K562 (cell line): ENCODE measurements at regions not wholly inside any gene's neighbourhood (a gene's known extent, or its start where the extent isn't known, plus 50 kb on each side); places are given as distances from the start of the nearest gene placed in this dataset.

ENCODE experiments used
- ETV6 ChIP-seq, 3 experiments: fragments of 150-350 bp in 1 of 3; sonication (generic) in 1 of 3; formaldehyde crosslinking in 1 of 3; IDR thresholded peaks; 2 replicates each; pipeline versions ENCODE4 v1.6.1 to v1.8.0; 2014 to 2022; ENCODE audit warnings: borderline replicate concordance in 2 of 3, low read depth in 2 of 3, antibody characterized with exemption in 1 of 3, low read length in 1 of 3, mild to moderate bottlenecking in 1 of 3, missing genetic modification reagents in 1 of 3
- FOSL1 ChIP-seq: fragments of 200-800 bp; sonication (Bioruptor generic); conservative IDR thresholded peaks from 2 replicates; pipeline ENCODE4 v1.6.1; 2016; ENCODE audit warnings: missing genetic modification characterization, missing compliant biosample characterization
- GABPA ChIP-seq: fragments of 200-800 bp; sonication (Bioruptor generic); conservative IDR thresholded peaks from 2 replicates; pipeline ENCODE4 v1.6.1; 2016; ENCODE audit warnings: low read depth, missing genetic modification characterization, missing compliant biosample characterization
- MXI1 ChIP-seq: IDR thresholded peaks from 2 replicates; pipeline ENCODE4 v1.6.1; 2011; ENCODE audit warnings: low read depth, mild to moderate bottlenecking, improper control_type of control experiment, low read length
- NR2C1 ChIP-seq, 2 experiments: fragments of 450-650 bp; IDR thresholded peaks; 2 replicates each; pipeline ENCODE4 v1.6.1; 2017; ENCODE audit warnings: mild to moderate bottlenecking in 2 of 2, antibody characterized with exemption in 1 of 2, inconsistent platforms in 1 of 2, missing compliant biosample characterization in 1 of 2, missing genetic modification characterization in 1 of 2
- NUFIP1 ChIP-seq: fragments of 450-650 bp; IDR thresholded peaks from 2 replicates; pipeline ENCODE4 v1.6.1; 2018; ENCODE audit not compliant: partially characterized antibody
- PURB ChIP-seq: sonication (generic); formaldehyde crosslinking; IDR thresholded peaks from 2 replicates; pipeline ENCODE4 v1.9.0; 2021; ENCODE audit warnings: low read depth, mild to moderate bottlenecking, missing genetic modification reagents
- SMARCA4 ChIP-seq: fragments of 450-650 bp; IDR thresholded peaks from 2 replicates; pipeline ENCODE4 v1.6.1; 2016
- TEAD2 ChIP-seq: fragments of 450-650 bp; IDR thresholded peaks from 2 replicates; pipeline ENCODE4 v1.6.1; 2016; ENCODE audit warnings: missing genetic modification characterization, control low read depth, missing compliant biosample characterization
- ZC3H11A ChIP-seq: IDR thresholded peaks from 2 replicates; pipeline ENCODE4 v1.6.1; 2012; ENCODE audit warnings: low read depth, low read length, improper control_type of control experiment
- ZKSCAN3 ChIP-seq: fragments of 250-450 bp; sonication (Bioruptor Pico); IDR thresholded peaks from 2 replicates; pipeline ENCODE4 v1.4.0; 2020
- ZNF253 ChIP-seq: fragments of 250-450 bp; sonication (Bioruptor Pico); conservative IDR thresholded peaks from 2 replicates; pipeline ENCODE4 v1.6.1; 2021; ENCODE audit warnings: mild to moderate bottlenecking
- TF ChIP-seq, protein P1 (sequence below): sonication (generic); formaldehyde crosslinking; IDR thresholded peaks from 2 replicates; pipeline ENCODE4 v1.8.1; 2023; ENCODE audit warnings: mild to moderate bottlenecking, missing genetic modification reagents
- TF ChIP-seq, protein P2 (sequence below), 2 experiments: IDR thresholded peaks; 2 replicates each; pipeline ENCODE4 v1.6.1; 2011; ENCODE audit warnings: borderline replicate concordance in 1 of 2, control low read depth in 1 of 2, low read depth in 1 of 2, low read length in 1 of 2, mild to moderate bottlenecking in 1 of 2, mixed read lengths in 1 of 2, moderate library complexity in 1 of 2; ENCODE audit not compliant: insufficient read depth in 1 of 2, insufficient read length in 1 of 2, poor library complexity in 1 of 2, severe bottlenecking in 1 of 2; ENCODE audit errors: extremely low read depth in 1 of 2
- TF ChIP-seq, protein P3 (sequence below): fragments of 250-450 bp; sonication (Bioruptor Pico); IDR thresholded peaks from 2 replicates; pipeline ENCODE4 v1.5.0; 2021
- TF ChIP-seq, protein P4 (sequence below): sonication (generic); formaldehyde crosslinking; IDR thresholded peaks from 2 replicates; pipeline ENCODE4 v1.8.1; 2023; ENCODE audit warnings: mild to moderate bottlenecking, missing genetic modification reagents
- TF ChIP-seq, protein P5 (sequence below), 2 experiments: fragments of 200-800 bp in 1 of 2; sonication (Bioruptor generic) in 1 of 2; sonication (generic) in 1 of 2; formaldehyde crosslinking in 1 of 2; IDR thresholded peaks in 1 of 2; conservative IDR thresholded peaks in 1 of 2; 2 replicates each; pipeline versions ENCODE4 v1.5.0 to v1.6.1; 2016 to 2020; ENCODE audit warnings: missing compliant biosample characterization in 1 of 2, missing genetic modification characterization in 1 of 2, missing genetic modification reagents in 1 of 2
- TF ChIP-seq, protein P6 (sequence below): sonication (generic); formaldehyde crosslinking; IDR thresholded peaks from 2 replicates; pipeline ENCODE4 v1.9.0; 2022; ENCODE audit warnings: mild to moderate bottlenecking, missing genetic modification reagents

DNA sequence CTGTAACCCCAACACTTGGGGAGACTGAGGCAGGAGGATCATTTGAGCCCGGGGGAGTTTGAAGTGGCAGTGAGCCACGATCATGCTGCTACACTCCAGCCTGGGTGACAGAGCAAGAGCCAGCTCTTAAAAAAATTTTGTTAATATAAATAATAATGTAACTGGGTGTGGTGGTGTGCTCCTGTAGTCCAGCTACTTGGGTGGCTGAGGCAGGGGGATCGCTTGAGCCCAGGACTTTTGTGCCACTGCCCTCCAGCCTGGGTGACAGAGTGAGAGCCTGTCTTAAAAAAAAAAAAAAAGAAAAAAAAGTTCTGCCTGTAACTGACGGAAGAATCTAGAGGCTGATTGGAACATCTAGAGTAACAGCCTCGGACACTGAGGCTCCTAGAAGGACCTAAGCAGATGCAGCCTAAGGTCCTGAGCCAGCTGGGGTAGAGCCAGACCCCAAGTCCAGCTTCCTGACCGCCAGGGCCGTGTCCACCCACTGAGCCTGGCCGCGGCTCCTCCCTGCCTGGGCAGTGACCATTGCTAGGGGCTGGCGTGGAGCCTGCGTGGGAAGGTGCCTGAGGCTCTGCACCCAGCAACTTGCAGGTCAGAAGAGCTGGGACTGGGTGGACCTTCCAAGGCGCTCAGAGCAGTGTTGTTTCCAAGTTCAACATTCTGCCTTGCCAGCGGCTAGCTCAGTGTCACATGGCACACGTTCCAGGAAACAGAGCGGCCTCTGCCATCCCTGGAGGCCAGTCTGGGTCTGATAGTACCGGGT lies 209.4 kb upstream of the CIBAR2 start (continued):
- TF ChIP-seq, protein P1, sequence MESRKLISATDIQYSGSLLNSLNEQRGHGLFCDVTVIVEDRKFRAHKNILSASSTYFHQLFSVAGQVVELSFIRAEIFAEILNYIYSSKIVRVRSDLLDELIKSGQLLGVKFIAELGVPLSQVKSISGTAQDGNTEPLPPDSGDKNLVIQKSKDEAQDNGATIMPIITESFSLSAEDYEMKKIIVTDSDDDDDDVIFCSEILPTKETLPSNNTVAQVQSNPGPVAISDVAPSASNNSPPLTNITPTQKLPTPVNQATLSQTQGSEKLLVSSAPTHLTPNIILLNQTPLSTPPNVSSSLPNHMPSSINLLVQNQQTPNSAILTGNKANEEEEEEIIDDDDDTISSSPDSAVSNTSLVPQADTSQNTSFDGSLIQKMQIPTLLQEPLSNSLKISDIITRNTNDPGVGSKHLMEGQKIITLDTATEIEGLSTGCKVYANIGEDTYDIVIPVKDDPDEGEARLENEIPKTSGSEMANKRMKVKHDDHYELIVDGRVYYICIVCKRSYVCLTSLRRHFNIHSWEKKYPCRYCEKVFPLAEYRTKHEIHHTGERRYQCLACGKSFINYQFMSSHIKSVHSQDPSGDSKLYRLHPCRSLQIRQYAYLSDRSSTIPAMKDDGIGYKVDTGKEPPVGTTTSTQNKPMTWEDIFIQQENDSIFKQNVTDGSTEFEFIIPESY (CRISPR knock-in tag): no peak
- TF ChIP-seq ZKSCAN3 (CRISPR knock-in tag) (no peak), ZC3H11A (no peak), MXI1 (no peak), TEAD2 (tag) (no peak), ZNF253 (CRISPR knock-in tag) (no peak), SMARCA4 (no peak), GABPA (no peak), FOSL1 (tag) (no peak), NUFIP1 (no peak), PURB (CRISPR knock-in tag) (no peak), NR2C1 (IDR thresholded peaks at IDR 0.05) (no peak), NR2C1 (tag; IDR thresholded peaks at IDR 0.05) (peak; percentile 33; the same call in 1 of the 2 replicates), ETV6 (IDR thresholded peaks at IDR 0.05; ENCODE audit: borderline replicate concordance in 1 of 2, low read depth in 2 of 2, low read length in 1 of 2) (no peak), ETV6 (CRISPR knock-in tag; IDR thresholded peaks at IDR 0.05; ENCODE audit: borderline replicate concordance) (no peak)
- TF ChIP-seq, protein P2, sequence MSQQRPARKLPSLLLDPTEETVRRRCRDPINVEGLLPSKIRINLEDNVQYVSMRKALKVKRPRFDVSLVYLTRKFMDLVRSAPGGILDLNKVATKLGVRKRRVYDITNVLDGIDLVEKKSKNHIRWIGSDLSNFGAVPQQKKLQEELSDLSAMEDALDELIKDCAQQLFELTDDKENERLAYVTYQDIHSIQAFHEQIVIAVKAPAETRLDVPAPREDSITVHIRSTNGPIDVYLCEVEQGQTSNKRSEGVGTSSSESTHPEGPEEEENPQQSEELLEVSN (IDR thresholded peaks at IDR 0.05; ENCODE audit: borderline replicate concordance in 1 of 2, extremely low read depth in 1 of 2, insufficient read depth in 1 of 2, insufficient read length in 1 of 2, low read depth in 1 of 2, low read length in 1 of 2, poor library complexity in 1 of 2, severe bottlenecking in 1 of 2): no peak
- TF ChIP-seq, protein P3, sequence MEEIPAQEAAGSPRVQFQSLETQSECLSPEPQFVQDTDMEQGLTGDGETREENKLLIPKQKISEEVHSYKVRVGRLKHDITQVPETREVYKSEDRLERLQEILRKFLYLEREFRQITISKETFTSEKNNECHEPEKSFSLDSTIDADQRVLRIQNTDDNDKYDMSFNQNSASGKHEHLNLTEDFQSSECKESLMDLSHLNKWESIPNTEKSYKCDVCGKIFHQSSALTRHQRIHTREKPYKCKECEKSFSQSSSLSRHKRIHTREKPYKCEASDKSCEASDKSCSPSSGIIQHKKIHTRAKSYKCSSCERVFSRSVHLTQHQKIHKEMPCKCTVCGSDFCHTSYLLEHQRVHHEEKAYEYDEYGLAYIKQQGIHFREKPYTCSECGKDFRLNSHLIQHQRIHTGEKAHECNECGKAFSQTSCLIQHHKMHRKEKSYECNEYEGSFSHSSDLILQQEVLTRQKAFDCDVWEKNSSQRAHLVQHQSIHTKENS (CRISPR knock-in tag): no peak
- TF ChIP-seq, protein P4, sequence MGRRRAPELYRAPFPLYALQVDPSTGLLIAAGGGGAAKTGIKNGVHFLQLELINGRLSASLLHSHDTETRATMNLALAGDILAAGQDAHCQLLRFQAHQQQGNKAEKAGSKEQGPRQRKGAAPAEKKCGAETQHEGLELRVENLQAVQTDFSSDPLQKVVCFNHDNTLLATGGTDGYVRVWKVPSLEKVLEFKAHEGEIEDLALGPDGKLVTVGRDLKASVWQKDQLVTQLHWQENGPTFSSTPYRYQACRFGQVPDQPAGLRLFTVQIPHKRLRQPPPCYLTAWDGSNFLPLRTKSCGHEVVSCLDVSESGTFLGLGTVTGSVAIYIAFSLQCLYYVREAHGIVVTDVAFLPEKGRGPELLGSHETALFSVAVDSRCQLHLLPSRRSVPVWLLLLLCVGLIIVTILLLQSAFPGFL (CRISPR knock-in tag): no peak
- TF ChIP-seq, protein P5, sequence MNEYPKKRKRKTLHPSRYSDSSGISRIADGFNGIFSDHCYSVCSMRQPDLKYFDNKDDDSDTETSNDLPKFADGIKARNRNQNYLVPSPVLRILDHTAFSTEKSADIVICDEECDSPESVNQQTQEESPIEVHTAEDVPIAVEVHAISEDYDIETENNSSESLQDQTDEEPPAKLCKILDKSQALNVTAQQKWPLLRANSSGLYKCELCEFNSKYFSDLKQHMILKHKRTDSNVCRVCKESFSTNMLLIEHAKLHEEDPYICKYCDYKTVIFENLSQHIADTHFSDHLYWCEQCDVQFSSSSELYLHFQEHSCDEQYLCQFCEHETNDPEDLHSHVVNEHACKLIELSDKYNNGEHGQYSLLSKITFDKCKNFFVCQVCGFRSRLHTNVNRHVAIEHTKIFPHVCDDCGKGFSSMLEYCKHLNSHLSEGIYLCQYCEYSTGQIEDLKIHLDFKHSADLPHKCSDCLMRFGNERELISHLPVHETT (CRISPR knock-in tag; conservative IDR thresholded peaks at IDR 0.05 in 1 of 2, IDR thresholded peaks at IDR 0.05 in 1 of 2): peak in 1 of 2 experiments; percentile 65; a peak in 1 of 4 replicates
- TF ChIP-seq, protein P6, sequence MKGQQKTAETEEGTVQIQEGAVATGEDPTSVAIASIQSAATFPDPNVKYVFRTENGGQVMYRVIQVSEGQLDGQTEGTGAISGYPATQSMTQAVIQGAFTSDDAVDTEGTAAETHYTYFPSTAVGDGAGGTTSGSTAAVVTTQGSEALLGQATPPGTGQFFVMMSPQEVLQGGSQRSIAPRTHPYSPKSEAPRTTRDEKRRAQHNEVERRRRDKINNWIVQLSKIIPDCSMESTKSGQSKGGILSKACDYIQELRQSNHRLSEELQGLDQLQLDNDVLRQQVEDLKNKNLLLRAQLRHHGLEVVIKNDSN (CRISPR knock-in tag): peak; percentile 54
